Activated naive CD4-positive, alpha-beta T cell treated with anti-CD3 and anti-CD28 coated beads, Interleukin-2, amount 10 ng/mL, durations not matched to agents 7 days and 5 days (primary cell): ENCODE measurements at regions not wholly inside any gene's neighbourhood (a gene's known extent, or its start where the extent isn't known, plus 50 kb on each side); places are given as distances from the start of the nearest gene placed in this dataset.

Source experiments
- CTCF ChIA-PET: fragments of 350-600 bp; sonication (Branson Sonifier 250); formaldehyde crosslinking; loops from one replicate; lab custom pipeline; 2021; ENCODE audit warnings: antibody characterized with exemption; lab: Charles Lee
- DNase-seq: peaks from one replicate; pipeline ENCODE4 v3.0.0-alpha.2; 2020
- H3K27ac Mint-ChIP-seq: one replicate; pipeline ENCODE4 v1.8.0; 2021; ENCODE audit warnings: mild to moderate bottlenecking, moderate library complexity, mixed read lengths
- H3K27me3 Mint-ChIP-seq: one replicate; pipeline ENCODE4 v1.8.0; 2021; ENCODE audit warnings: mild to moderate bottlenecking, mixed read lengths
- H3K36me3 Mint-ChIP-seq: one replicate; pipeline ENCODE4 v1.8.0; 2021; ENCODE audit warnings: mixed read lengths
- H3K4me1 Mint-ChIP-seq: one replicate; pipeline ENCODE4 v1.8.0; 2021; ENCODE audit warnings: mixed read lengths
- H3K4me3 Mint-ChIP-seq: one replicate; pipeline ENCODE4 v1.8.0; 2021; ENCODE audit warnings: mild to moderate bottlenecking, moderate library complexity, mixed read lengths
- H3K9me3 Mint-ChIP-seq: one replicate; pipeline ENCODE4 v1.8.0; 2021; ENCODE audit warnings: mixed read lengths

GRCh38 chr14:81859046-81859445 is 325.4 kb upstream of the SEL1L start:
- no peaks in the 10 kb centered on the region for H3K4me1 Mint-ChIP-seq
- H3K27me3 Mint-ChIP-seq = no peaks in the 10 kb centered on the region
- no peak overlapping the region for H3K27ac Mint-ChIP-seq
- H3K4me3 Mint-ChIP-seq = no peak overlapping the region
- CTCF ChIA-PET = no interaction called here
- H3K9me3 Mint-ChIP-seq = peaks cover 28% of the 10 kb centered on the region
- DNase-seq = no peak
- no peaks in the 10 kb centered on the region for H3K36me3 Mint-ChIP-seq

DNA sequence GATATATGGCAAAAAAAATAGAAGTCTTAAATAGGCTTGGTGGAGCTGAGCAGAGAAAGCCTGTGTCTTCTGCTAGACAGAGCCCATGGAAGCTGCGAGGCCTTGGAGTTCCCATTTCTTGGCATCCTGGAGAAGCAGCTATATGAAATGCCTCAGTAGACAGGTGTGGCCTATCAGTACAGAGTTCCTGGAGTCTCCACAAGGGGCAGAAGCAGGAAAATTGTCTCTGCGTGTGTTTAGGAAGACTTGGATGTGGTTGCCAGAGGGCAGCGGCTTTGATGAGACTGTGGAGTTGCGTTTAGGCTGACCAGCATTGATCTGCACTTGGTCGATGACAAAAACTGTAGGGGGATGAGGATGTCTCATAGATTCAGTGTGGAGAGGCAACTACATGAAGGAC is 334.5 kb upstream of the SEL1L start:
- H3K27me3 Mint-ChIP-seq = no peaks in the 10 kb centered on the region
- H3K4me3 Mint-ChIP-seq = no peak overlapping the region
- no peaks in the 10 kb centered on the region for H3K4me1 Mint-ChIP-seq
- H3K36me3 Mint-ChIP-seq = no peaks in the 10 kb centered on the region
- DNase-seq = no peak
- CTCF ChIA-PET = no interaction called here
- H3K9me3 Mint-ChIP-seq = peaks cover under 1% of the 10 kb centered on the region
- no peak overlapping the region for H3K27ac Mint-ChIP-seq

DNA sequence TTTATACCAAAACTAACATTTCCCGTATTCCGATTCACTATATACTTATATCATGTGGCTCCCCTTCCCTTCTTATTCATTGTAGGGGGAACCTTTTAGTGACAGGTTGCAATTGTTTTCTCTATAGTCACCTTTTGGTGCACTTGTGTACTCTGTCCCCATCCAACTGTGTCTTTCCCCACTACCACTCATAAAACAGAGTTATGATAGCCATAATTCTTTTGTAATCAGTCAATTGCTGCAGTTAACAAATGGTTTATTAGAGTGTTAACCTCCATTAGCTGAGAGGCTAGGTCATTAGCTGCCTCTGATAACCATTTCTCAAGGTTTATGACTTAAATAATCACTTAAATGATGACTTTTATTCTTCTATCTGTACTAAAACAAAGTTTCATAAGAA is 338.1 kb upstream of the SEL1L start:
- CTCF ChIA-PET = no interaction called here
- Mint-ChIP-seq H3K27me3 (no peaks in the 10 kb centered on the region), H3K4me3 (no peak overlapping the region), H3K36me3 (no peaks in the 10 kb centered on the region), H3K27ac (no peak overlapping the region), H3K9me3 (peaks cover 11% of the 10 kb centered on the region), H3K4me1 (no peaks in the 10 kb centered on the region)
- DNase-seq = no peak

GRCh38 chr14:81884382-81884781 is 350.7 kb upstream of the SEL1L start:
- Mint-ChIP-seq H3K9me3 (peaks cover 4% of the 10 kb centered on the region), H3K4me3 (no peak overlapping the region), H3K4me1 (no peaks in the 10 kb centered on the region), H3K36me3 (no peaks in the 10 kb centered on the region), H3K27ac (no peak overlapping the region), H3K27me3 (no peaks in the 10 kb centered on the region)
- CTCF ChIA-PET = no interaction called here
- no peak for DNase-seq

GRCh38 chr14:81886588-81886987 is 352.9 kb upstream of the SEL1L start:
- CTCF ChIA-PET = no interaction called here
- no peaks in the 10 kb centered on the region for H3K27me3 Mint-ChIP-seq
- DNase-seq = no peak
- H3K9me3 Mint-ChIP-seq = peaks cover 2% of the 10 kb centered on the region
- H3K4me1 Mint-ChIP-seq = no peaks in the 10 kb centered on the region
- H3K36me3 Mint-ChIP-seq = no peaks in the 10 kb centered on the region
- no peak overlapping the region for H3K4me3 Mint-ChIP-seq
- H3K27ac Mint-ChIP-seq = no peak overlapping the region

DNA sequence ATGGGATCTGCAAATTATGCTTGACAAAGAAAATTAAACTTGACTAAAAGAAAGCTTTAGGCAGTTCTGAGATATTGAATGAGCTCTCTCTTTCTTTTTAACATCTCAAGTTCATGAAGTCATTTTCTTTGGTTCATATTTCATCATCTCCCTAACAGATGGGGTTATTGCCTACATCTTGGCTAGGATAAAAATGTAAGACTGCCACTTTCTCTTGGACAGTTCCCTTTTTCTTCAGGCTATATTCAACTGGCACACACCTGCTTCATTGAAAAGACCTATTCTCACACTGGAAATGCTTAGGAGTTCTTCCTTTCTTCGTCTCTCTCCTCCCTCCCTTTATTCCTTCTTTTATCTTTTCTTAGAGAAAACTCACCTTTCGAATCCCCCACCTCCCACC is 355.9 kb upstream of the SEL1L start:
- Mint-ChIP-seq H3K4me1 (no peaks in the 10 kb centered on the region), H3K27ac (no peak overlapping the region), H3K27me3 (no peaks in the 10 kb centered on the region), H3K9me3 (peaks cover 2% of the 10 kb centered on the region), H3K36me3 (no peaks in the 10 kb centered on the region), H3K4me3 (no peak overlapping the region)
- no peak for DNase-seq
- CTCF ChIA-PET = no interaction called here

- Mint-ChIP-seq H3K4me1 (no peaks in the 10 kb centered on the region), H3K9me3 (peaks cover 2% of the 10 kb centered on the region), H3K4me3 (no peak overlapping the region), H3K27me3 (no peaks in the 10 kb centered on the region), H3K27ac (no peak overlapping the region), H3K36me3 (no peaks in the 10 kb centered on the region)
- CTCF ChIA-PET = no interaction called here
- DNase-seq = no peak
These were observed 356.4 kb upstream of the SEL1L start for GRCh38 chr14:81890020-81890419.

DNA sequence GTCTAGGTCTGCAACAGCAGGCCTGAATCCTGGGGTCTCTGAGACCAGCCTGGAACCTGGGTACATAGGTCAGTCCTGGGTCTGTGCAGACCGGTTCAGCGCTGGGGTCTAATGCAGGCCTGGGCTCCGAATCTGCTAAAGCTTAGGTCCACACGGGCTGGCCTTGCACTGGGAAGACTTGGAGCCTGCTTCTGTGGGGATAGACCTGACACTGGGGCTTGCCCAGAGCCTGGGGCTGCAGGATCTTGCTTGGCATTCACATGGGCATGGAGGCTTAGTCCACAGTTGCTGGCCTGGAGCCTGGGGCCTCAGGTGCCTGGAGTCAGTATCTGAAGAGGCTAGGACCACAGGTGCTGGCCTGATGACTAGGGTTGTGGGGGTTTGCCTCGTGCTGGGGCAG is 369.8 kb upstream of the SEL1L start:
- H3K27me3 Mint-ChIP-seq = no peaks in the 10 kb centered on the region
- no peak for DNase-seq

GRCh38 chr14:81927070-81927469 is 393.4 kb upstream of the SEL1L start:
- Mint-ChIP-seq H3K27me3 (no peaks in the 10 kb centered on the region), H3K4me3 (no peak overlapping the region), H3K4me1 (no peaks in the 10 kb centered on the region), H3K36me3 (no peaks in the 10 kb centered on the region), H3K9me3 (no peaks in the 10 kb centered on the region), H3K27ac (no peak overlapping the region)
- CTCF ChIA-PET = no interaction called here
- DNase-seq = no peak

More for the DNA sequence above, 369.8 kb upstream of the SEL1L start:
- Mint-ChIP-seq H3K4me1 (no peaks in the 10 kb centered on the region), H3K27ac (no peak overlapping the region), H3K36me3 (no peaks in the 10 kb centered on the region), H3K9me3 (peaks cover 13% of the 10 kb centered on the region), H3K4me3 (no peak overlapping the region)
- CTCF ChIA-PET = no interaction called here

DNA sequence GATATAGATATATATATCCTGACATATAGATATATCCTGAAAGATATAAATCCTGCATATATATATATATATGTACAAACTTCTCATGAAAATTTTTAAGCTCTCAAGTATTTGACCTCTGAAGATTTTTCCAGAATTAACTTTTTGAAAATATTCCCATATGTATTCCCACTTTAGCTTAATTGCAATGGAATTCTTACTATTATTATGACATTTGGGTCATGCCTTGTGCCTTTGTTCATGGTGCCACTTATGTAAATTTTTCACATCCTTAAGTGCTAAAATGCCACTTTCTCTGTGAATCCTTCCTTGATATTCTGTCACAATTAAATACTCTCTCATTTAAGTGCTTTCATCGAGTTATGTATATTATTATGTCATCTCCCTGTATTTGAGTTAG is 398.2 kb upstream of the SEL1L start:
- no peak for DNase-seq
- no peaks in the 10 kb centered on the region for H3K4me1 Mint-ChIP-seq
- no peak overlapping the region for H3K4me3 Mint-ChIP-seq
- H3K27ac Mint-ChIP-seq = no peak overlapping the region
- CTCF ChIA-PET = no interaction called here
- no peaks in the 10 kb centered on the region for H3K36me3 Mint-ChIP-seq
- no peaks in the 10 kb centered on the region for H3K9me3 Mint-ChIP-seq
- no peaks in the 10 kb centered on the region for H3K27me3 Mint-ChIP-seq

DNA sequence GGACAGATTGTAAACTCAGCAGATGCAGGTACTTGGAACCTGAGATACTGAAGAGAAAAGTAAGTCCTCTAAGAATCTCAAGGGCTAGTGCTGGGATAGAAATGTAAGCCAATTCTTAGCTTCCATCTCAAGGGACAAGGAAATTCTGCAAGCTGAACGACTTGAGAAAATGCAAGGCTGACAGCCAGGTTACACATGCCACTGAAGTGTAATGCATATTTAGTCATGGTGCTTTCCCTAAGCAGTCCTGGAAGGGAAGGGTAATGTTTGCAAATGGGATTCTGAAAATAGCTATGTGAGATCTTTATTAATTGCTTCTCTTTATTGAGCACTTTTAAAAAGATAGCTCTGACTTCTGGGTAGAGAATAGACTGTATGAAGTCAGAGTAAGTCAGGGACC is 402.7 kb upstream of the SEL1L start:
- Mint-ChIP-seq H3K27me3 (no peaks in the 10 kb centered on the region), H3K4me3 (no peak overlapping the region), H3K27ac (no peak overlapping the region), H3K9me3 (no peaks in the 10 kb centered on the region), H3K36me3 (no peaks in the 10 kb centered on the region), H3K4me1 (no peaks in the 10 kb centered on the region)
- no peak for DNase-seq
- CTCF ChIA-PET = no interaction called here

- no peaks in the 10 kb centered on the region for H3K9me3 Mint-ChIP-seq
- H3K4me1 Mint-ChIP-seq = no peaks in the 10 kb centered on the region
- H3K27ac Mint-ChIP-seq = no peak overlapping the region
- no peaks in the 10 kb centered on the region for H3K36me3 Mint-ChIP-seq
- DNase-seq = no peak
- H3K4me3 Mint-ChIP-seq = no peak overlapping the region
- no peaks in the 10 kb centered on the region for H3K27me3 Mint-ChIP-seq
- CTCF ChIA-PET = no interaction called here
These were observed 403.2 kb upstream of the SEL1L start for GRCh38 chr14:81936902-81937301.

GRCh38 chr14:81938341-81938740 is 404.7 kb upstream of the SEL1L start:
- Mint-ChIP-seq H3K4me3 (no peak overlapping the region), H3K27ac (no peak overlapping the region), H3K36me3 (no peaks in the 10 kb centered on the region), H3K27me3 (no peaks in the 10 kb centered on the region), H3K4me1 (no peaks in the 10 kb centered on the region), H3K9me3 (no peaks in the 10 kb centered on the region)
- DNase-seq = no peak
- CTCF ChIA-PET = no interaction called here

GRCh38 chr14:81940651-81941050 is 407.0 kb upstream of the SEL1L start:
- DNase-seq = no peak
- no peaks in the 10 kb centered on the region for H3K4me1 Mint-ChIP-seq
- H3K4me3 Mint-ChIP-seq = no peak overlapping the region
- no peaks in the 10 kb centered on the region for H3K27me3 Mint-ChIP-seq
- no peaks in the 10 kb centered on the region for H3K36me3 Mint-ChIP-seq
- H3K27ac Mint-ChIP-seq = no peak overlapping the region
- CTCF ChIA-PET = interaction anchor here (0.6 kb wide), 1 partner anchor 159 kb away, joined by 3 read pairs; no protein-coding TSS in a partner anchor
- H3K9me3 Mint-ChIP-seq = no peaks in the 10 kb centered on the region

DNA sequence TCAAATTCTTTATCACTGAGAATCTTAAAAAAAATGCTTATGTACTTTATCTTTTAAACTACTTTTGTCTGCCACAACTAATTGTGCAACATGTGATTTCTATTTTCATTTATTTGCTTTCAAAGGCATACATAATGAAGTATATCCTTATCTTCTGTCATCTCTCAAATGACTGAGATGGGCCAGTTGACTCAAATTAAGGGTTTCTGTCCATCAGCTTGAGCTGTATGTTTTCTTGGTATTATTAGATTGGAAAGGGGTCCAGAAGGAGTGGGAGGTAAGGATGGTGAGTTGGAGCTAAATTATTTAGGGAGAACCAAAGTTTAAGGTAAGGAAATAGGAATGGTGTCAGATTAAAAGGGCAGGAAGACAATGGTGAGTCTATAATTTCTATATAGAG is 408.4 kb upstream of the SEL1L start:
- Mint-ChIP-seq H3K36me3 (no peaks in the 10 kb centered on the region), H3K9me3 (no peaks in the 10 kb centered on the region), H3K4me1 (no peaks in the 10 kb centered on the region), H3K4me3 (no peak overlapping the region), H3K27ac (no peak overlapping the region), H3K27me3 (no peaks in the 10 kb centered on the region)
- no peak for DNase-seq
- CTCF ChIA-PET = no interaction called here

DNA sequence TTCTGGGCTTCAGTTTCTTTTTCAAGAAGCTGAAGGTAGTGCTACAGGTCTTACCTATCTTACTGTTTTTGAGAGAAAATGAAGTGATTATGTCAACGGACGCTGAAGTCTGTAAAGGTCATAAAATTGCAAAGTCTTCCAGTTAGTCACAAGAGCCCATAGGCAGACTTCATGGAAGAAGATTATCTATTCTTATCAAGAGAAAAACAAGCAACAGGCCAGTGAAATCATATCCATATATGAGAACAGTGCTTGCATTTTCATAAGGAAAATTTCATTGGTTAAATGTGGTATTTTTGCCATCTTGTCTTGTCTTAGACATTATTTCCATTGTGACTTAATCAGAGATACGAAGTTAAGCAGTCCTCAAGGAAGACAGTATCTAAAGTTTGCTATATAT is 412.7 kb upstream of the SEL1L start:
- Mint-ChIP-seq H3K4me1 (no peaks in the 10 kb centered on the region), H3K27me3 (no peaks in the 10 kb centered on the region), H3K4me3 (no peak overlapping the region), H3K9me3 (no peaks in the 10 kb centered on the region), H3K27ac (no peak overlapping the region), H3K36me3 (no peaks in the 10 kb centered on the region)
- CTCF ChIA-PET = no interaction called here
- DNase-seq = no peak
